ENCODE measurements at regions not wholly inside any gene's neighbourhood (a gene's known extent, or its start where the extent isn't known, plus 50 kb on each side); places are given as distances from the start of the nearest gene placed in this dataset.

- TF ChIP-seq CTCF (IDR thresholded peaks at IDR 0.05) = no peak
- H3K4me3 ChIP-seq = no peak overlapping the region
- WGBS, 3 donors = 72 to 78% (median 76%) methylated on average over 5 of the region's 5 CpGs
- H3K27me3 ChIP-seq (ENCODE audit: insufficient read depth in 3 of 3, low read length in 2 of 3) = no peaks in the 10 kb centered on the region
- no peaks in the 10 kb centered on the region for H3K9me3 ChIP-seq
- H3K36me3 ChIP-seq (ENCODE audit: insufficient read depth in 1 of 2, low read depth in 1 of 2) = no peaks in the 10 kb centered on the region
- intact Hi-C loops (cut with DNase I) = no loop called here
- DNase-seq = no peak
- no peak for ATAC-seq
- no peak overlapping the region for H3K27ac ChIP-seq
- no peaks in the 10 kb centered on the region for H3K4me1 ChIP-seq
These were observed 202.0 kb upstream of the EPHA4 start for GRCh38 chr2:221774136-221774535.

- 90 to 100% (median 93%) methylated on average over 1 of the region's 1 CpG for WGBS, 3 donors
- TF ChIP-seq CTCF (IDR thresholded peaks at IDR 0.05) = no peak
- H3K27me3 ChIP-seq (ENCODE audit: insufficient read depth in 3 of 3, low read length in 2 of 3) = no peaks in the 10 kb centered on the region
- intact Hi-C loops (cut with DNase I) = no loop called here
- H3K36me3 ChIP-seq (ENCODE audit: insufficient read depth in 1 of 2, low read depth in 1 of 2) = no peaks in the 10 kb centered on the region
- H3K27ac ChIP-seq = no peak overlapping the region
- DNase-seq (no peak), ATAC-seq (no peak)
- no peak overlapping the region for H3K4me3 ChIP-seq
- H3K9me3 ChIP-seq = no peaks in the 10 kb centered on the region
- no peaks in the 10 kb centered on the region for H3K4me1 ChIP-seq
These were observed 199.2 kb upstream of the EPHA4 start for GRCh38 chr2:221771297-221771696.

GRCh38 chr2:221767106-221768012 is 195.3 kb upstream of the EPHA4 start:
- Histone ChIP-seq H3K4me1 (no peaks in the 10 kb centered on the region), H3K36me3 (ENCODE audit: insufficient read depth in 1 of 2, low read depth in 1 of 2) (no peaks in the 10 kb centered on the region), H3K9me3 (no peaks in the 10 kb centered on the region), H3K27me3 (ENCODE audit: insufficient read depth in 3 of 3, low read length in 2 of 3) (no peaks in the 10 kb centered on the region), H3K27ac (no peak overlapping the region), H3K4me3 (no peak overlapping the region)
- no peak for TF ChIP-seq CTCF (IDR thresholded peaks at IDR 0.05)
- intact Hi-C loops (cut with DNase I) = no loop called here
- no peak for DNase-seq
- WGBS, 3 donors = 61 to 66% (median 64%) methylated on average over 9 of the region's 9 CpGs
- ATAC-seq = no peak

- 53 to 74% (median 69%) methylated on average over 1 of the region's 1 CpG for WGBS, 3 donors
- DNase-seq (no peak), ATAC-seq (no peak)
- no peaks in the 10 kb centered on the region for H3K4me1 ChIP-seq
- no peaks in the 10 kb centered on the region for H3K27me3 ChIP-seq (ENCODE audit: insufficient read depth in 3 of 3, low read length in 2 of 3)
- intact Hi-C loops (cut with DNase I) = no loop called here
- H3K4me3 ChIP-seq = no peak overlapping the region
- no peak overlapping the region for H3K27ac ChIP-seq
- H3K36me3 ChIP-seq (ENCODE audit: insufficient read depth in 1 of 2, low read depth in 1 of 2) = no peaks in the 10 kb centered on the region
- H3K9me3 ChIP-seq = no peaks in the 10 kb centered on the region
- TF ChIP-seq CTCF (IDR thresholded peaks at IDR 0.05) = no peak
These were observed 190.4 kb upstream of the EPHA4 start for GRCh38 chr2:221762496-221762895.

- intact Hi-C loops (cut with DNase I) = no loop called here
- Histone ChIP-seq H3K36me3 (ENCODE audit: insufficient read depth in 1 of 2, low read depth in 1 of 2) (no peaks in the 10 kb centered on the region), H3K4me3 (no peak overlapping the region), H3K9me3 (no peaks in the 10 kb centered on the region), H3K27ac (no peak overlapping the region), H3K4me1 (no peaks in the 10 kb centered on the region), H3K27me3 (ENCODE audit: insufficient read depth in 3 of 3, low read length in 2 of 3) (no peaks in the 10 kb centered on the region)
- TF ChIP-seq CTCF (IDR thresholded peaks at IDR 0.05) = no peak
- WGBS, 3 donors = 90 to 94% (median 94%) methylated on average over 2 of the region's 2 CpGs
- ATAC-seq = no peak
- DNase-seq = no peak
These were observed 189.2 kb upstream of the EPHA4 start for GRCh38 chr2:221761260-221761659.

Measured in psoas muscle (tissue), 7 donors.